Fibroblast of skin of right quadriceps (primary cell): ENCODE measurements at regions not wholly inside any gene's neighbourhood (a gene's known extent, or its start where the extent isn't known, plus 50 kb on each side); places are given as distances from the start of the nearest gene placed in this dataset.
"Not testable (repeated sequence)": the region's sequence is repeated elsewhere in the genome, so short reads cannot be mapped to it uniquely, and the experiment has no call there.

Experiments
- DNase-seq: peaks from one replicate; pipeline ENCODE4 v3.0.0-alpha.2; 2013

GRCh38 chr6:119791736-119792135 lies 442.2 kb upstream of the MAN1A1 start:
- no peak for DNase-seq

GRCh38 chr6:119781365-119781764 lies 431.8 kb upstream of the MAN1A1 start:
- no peak for DNase-seq

- no peak for DNase-seq
Observed at GRCh38 chr6:119768201-119768600, 418.6 kb upstream of the MAN1A1 start.

GRCh38 chr6:119764927-119765681 lies 415.5 kb upstream of the MAN1A1 start:
- DNase-seq, result no peak

GRCh38 chr6:119760046-119760445 lies 410.5 kb upstream of the MAN1A1 start:
- peak; percentile 1 for DNase-seq

- no peak for DNase-seq
Observed at GRCh38 chr6:119758385-119758784, 408.8 kb upstream of the MAN1A1 start.

- no peak for DNase-seq
Observed at GRCh38 chr6:119757467-119757866, 407.9 kb upstream of the MAN1A1 start.

- peak; percentile 49 for DNase-seq
Observed at GRCh38 chr6:119749335-119749734, 399.8 kb upstream of the MAN1A1 start.

GRCh38 chr6:119748535-119748934 lies 399.0 kb upstream of the MAN1A1 start:
- DNase-seq, result not testable (repeated sequence)

GRCh38 chr6:119742188-119742803 lies 392.7 kb upstream of the MAN1A1 start:
- DNase-seq, result peak; percentile 38

GRCh38 chr6:119739769-119740168 lies 390.2 kb upstream of the MAN1A1 start:
- no peak for DNase-seq

- peak; percentile 12 for DNase-seq
Observed at GRCh38 chr6:119738425-119738824, 388.9 kb upstream of the MAN1A1 start.

GRCh38 chr6:119736296-119737021 lies 386.9 kb upstream of the MAN1A1 start:
- DNase-seq, result no peak

GRCh38 chr6:119735530-119735929 lies 386.0 kb upstream of the MAN1A1 start:
- no peak for DNase-seq

- no peak for DNase-seq
Observed at GRCh38 chr6:119734227-119734626, 384.7 kb upstream of the MAN1A1 start.

GRCh38 chr6:119728935-119729334 lies 379.4 kb upstream of the MAN1A1 start:
- no peak for DNase-seq

- DNase-seq, result no peak
Observed at GRCh38 chr6:119728220-119728750, 378.7 kb upstream of the MAN1A1 start.

GRCh38 chr6:119727504-119728219 lies 378.1 kb upstream of the MAN1A1 start:
- DNase-seq, result no peak

GRCh38 chr6:119726912-119727311 lies 377.4 kb upstream of the MAN1A1 start:
- DNase-seq, result not testable (repeated sequence)

- DNase-seq, result no peak
Observed at GRCh38 chr6:119726086-119726485, 376.5 kb upstream of the MAN1A1 start.

GRCh38 chr6:119720160-119720559 lies 370.6 kb upstream of the MAN1A1 start:
- DNase-seq, result peak; percentile 7

- DNase-seq, result no peak
Observed at GRCh38 chr6:119717942-119718341, 368.4 kb upstream of the MAN1A1 start.
